GM10248 (cell line): ENCODE measurements at regions not wholly inside any gene's neighbourhood (a gene's known extent, or its start where the extent isn't known, plus 50 kb on each side); places are given as distances from the start of the nearest gene placed in this dataset.
A peak's percentile ranks its signal among the peaks of the same experiment; 100 is the strongest.

Experiments
- CTCF ChIA-PET: fragments of 300-600 bp; sonication (Branson Sonifier 250); formaldehyde crosslinking; extraction: SDS; loops from one replicate; lab custom pipeline; 2021; ENCODE audit warnings: antibody characterized with exemption; lab: Yijun Ruan, JAX
- POLR2A ChIA-PET: fragments of 350-650 bp; sonication (Branson Sonifier 250); formaldehyde crosslinking; extraction: SDS; loops from one replicate; lab custom pipeline; 2020; ENCODE audit warnings: antibody characterized with exemption; lab: Yijun Ruan, JAX
- DNase-seq: peaks from one replicate; pipeline ENCODE4 v3.0.0; 2012; ENCODE audit errors: extremely low spot score
- CTCF ChIP-seq: IDR thresholded peaks from 2 replicates; pipeline ENCODE4 v1.5.1; 2012; ENCODE audit warnings: mild to moderate bottlenecking, low read depth; ENCODE audit errors: extremely low read depth, missing control alignments, control extremely low read depth

- no peak for TF ChIP-seq CTCF
- CTCF ChIA-PET, result interaction anchor here (1.1 to 1.5 kb wide), 2 partner anchors 9 to 15 kb away, joined by 3 to 5 read pairs; no protein-coding TSS in a partner anchor
- POLR2A ChIA-PET, result no interaction called here
- DNase-seq, result no peak
Measured at GRCh38 chr7:94177441-94177840, 173.3 kb upstream of the BET1 start.

GRCh38 chr7:94178230-94178629 lies 174.1 kb upstream of the BET1 start:
- no peak for TF ChIP-seq CTCF
- ChIA-PET CTCF (interaction anchor here (1.1 kb wide), 1 partner anchor 16 kb away, joined by 3 read pairs; no protein-coding TSS in a partner anchor), POLR2A (no interaction called here)
- DNase-seq, result peak; percentile 17

GRCh38 chr7:94179466-94179865 lies 175.3 kb upstream of the BET1 start:
- ChIA-PET CTCF (interaction anchor here (1.2 kb wide), 1 partner anchor 27 kb away, joined by 3 read pairs; no protein-coding TSS in a partner anchor), POLR2A (no interaction called here)
- no peak for DNase-seq
- TF ChIP-seq CTCF, result no peak

- DNase-seq, result no peak
- no peak for TF ChIP-seq CTCF
- CTCF ChIA-PET, result interaction anchor here (1.0 kb wide), 1 partner anchor 11 kb away, joined by 3 read pairs; no protein-coding TSS in a partner anchor
- POLR2A ChIA-PET, result no interaction called here
Measured at GRCh38 chr7:94182066-94182465, 177.9 kb upstream of the BET1 start.

- ChIA-PET CTCF (interaction anchor here (1.0 kb wide), 1 partner anchor 12 kb away, joined by 3 read pairs; no protein-coding TSS in a partner anchor), POLR2A (no interaction called here)
- TF ChIP-seq CTCF, result no peak
- DNase-seq, result no peak
Measured at GRCh38 chr7:94182721-94183120, 178.6 kb upstream of the BET1 start.

- ChIA-PET POLR2A (no interaction called here), CTCF (no interaction called here)
- no peak for DNase-seq
- TF ChIP-seq CTCF, result no peak
Measured at GRCh38 chr7:94183289-94183749, 179.2 kb upstream of the BET1 start.
